ENCODE measurements at regions not wholly inside any gene's neighbourhood (a gene's known extent, or its start where the extent isn't known, plus 50 kb on each side); places are given as distances from the start of the nearest gene placed in this dataset.

- H3K27ac ChIP-seq = no peak overlapping the region
- DNase-seq = no peak
Observed at GRCh38 chr17:52824542-52824941, 666.0 kb upstream of the CA10 start.

GRCh38 chr17:52823155-52823554 is 664.6 kb upstream of the CA10 start:
- ATAC-seq (no peak), DNase-seq (no peak)
- intact Hi-C loops (cut with DNase I) = no loop called here
- no peak overlapping the region for H3K4me3 ChIP-seq
- no peak overlapping the region for H3K27ac ChIP-seq
- H3K4me1 ChIP-seq = no peaks in the 10 kb centered on the region
- TF ChIP-seq CTCF (IDR thresholded peaks at IDR 0.05) (no peak), POLR2A (IDR thresholded peaks at IDR 0.05) (no peak)
- no peaks in the 10 kb centered on the region for H3K36me3 ChIP-seq (replicated peaks in 1 of 2; ENCODE audit: insufficient read depth in 1 of 2, low read depth in 2 of 2)
- no peaks in the 10 kb centered on the region for H3K9me3 ChIP-seq
- H3K27me3 ChIP-seq = no peaks in the 10 kb centered on the region

More at GRCh38 chr17:52824542-52824941, 666.0 kb upstream of the CA10 start:
- Histone ChIP-seq H3K4me1 (no peaks in the 10 kb centered on the region), H3K9me3 (no peaks in the 10 kb centered on the region), H3K27me3 (no peaks in the 10 kb centered on the region), H3K4me3 (no peak overlapping the region), H3K36me3 (replicated peaks in 1 of 2; ENCODE audit: insufficient read depth in 1 of 2, low read depth in 2 of 2) (no peaks in the 10 kb centered on the region)
- no peak for ATAC-seq
- WGBS, 2 donors = 61 to 77% methylated on average over 2 to 3 of the region's 3 CpGs
- intact Hi-C loops (cut with DNase I) = no loop called here
- TF ChIP-seq CTCF (IDR thresholded peaks at IDR 0.05) = no peak
- no peak for TF ChIP-seq POLR2A (IDR thresholded peaks at IDR 0.05)

GRCh38 chr17:52790359-52790955 is 631.9 kb upstream of the CA10 start:
- Histone ChIP-seq H3K27ac (no peak overlapping the region), H3K4me3 (no peak overlapping the region), H3K36me3 (replicated peaks in 1 of 2; ENCODE audit: insufficient read depth in 1 of 2, low read depth in 2 of 2) (no peaks in the 10 kb centered on the region), H3K9me3 (no peaks in the 10 kb centered on the region), H3K4me1 (no peaks in the 10 kb centered on the region), H3K27me3 (no peaks in the 10 kb centered on the region)
- no peak for ATAC-seq
- WGBS, 2 donors = 77 to 87% methylated on average over 7 of the region's 7 CpGs
- no peak for TF ChIP-seq POLR2A (IDR thresholded peaks at IDR 0.05)
- no peak for TF ChIP-seq CTCF (IDR thresholded peaks at IDR 0.05)
- no peak for DNase-seq
- intact Hi-C loops (cut with DNase I) = no loop called here

GRCh38 chr17:52789829-52790228 is 631.3 kb upstream of the CA10 start:
- no peaks in the 10 kb centered on the region for H3K9me3 ChIP-seq
- intact Hi-C loops (cut with DNase I) = no loop called here

More at GRCh38 chr17:52789829-52790228, 631.3 kb upstream of the CA10 start:
- WGBS, 2 donors = 53% methylated on average over 3 of the region's 3 CpGs
- Histone ChIP-seq H3K4me3 (no peak overlapping the region), H3K36me3 (replicated peaks in 1 of 2; ENCODE audit: insufficient read depth in 1 of 2, low read depth in 2 of 2) (no peaks in the 10 kb centered on the region), H3K27ac (no peak overlapping the region), H3K27me3 (no peaks in the 10 kb centered on the region), H3K4me1 (no peaks in the 10 kb centered on the region)
- TF ChIP-seq CTCF (IDR thresholded peaks at IDR 0.05) (no peak), POLR2A (IDR thresholded peaks at IDR 0.05) (no peak)
- no peak for DNase-seq
- no peak for ATAC-seq
